ENCODE measurements at regions not wholly inside any gene's neighbourhood (a gene's known extent, or its start where the extent isn't known, plus 50 kb on each side); places are given as distances from the start of the nearest gene placed in this dataset.
"Not testable (repeated sequence)": the region's sequence is repeated elsewhere in the genome, so short reads cannot be mapped to it uniquely, and the experiment has no call there.

DNA sequence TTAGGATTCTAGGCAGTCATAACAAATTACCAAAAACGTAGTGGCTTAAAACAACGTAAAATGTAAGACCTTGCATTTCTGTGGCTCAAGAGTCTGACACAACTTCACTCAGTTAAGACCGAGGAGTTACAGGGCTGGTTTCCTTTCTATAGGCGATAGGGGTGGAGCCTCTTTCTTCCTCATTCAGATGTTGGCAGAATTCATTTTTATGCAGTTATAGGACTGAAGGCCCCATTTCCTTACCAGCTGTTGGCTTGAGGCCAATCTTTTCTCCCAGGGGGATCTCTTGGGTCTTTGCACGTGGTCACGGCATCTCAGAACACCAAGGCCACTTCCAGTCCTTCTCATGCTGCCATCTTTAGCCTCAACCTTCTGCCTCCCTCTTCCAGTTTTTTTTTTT, 145.2 kb downstream of the KCNJ2 start:
- peak in 1 of 2 donors; percentile 38 for ATAC-seq
- intact Hi-C loops (cut with DNase I) = loop anchor here in 1 of 2 donors (5.0 kb wide), 1 partner anchor 142 kb away; no protein-coding TSS in a partner anchor
- DNase-seq = no peak

DNA sequence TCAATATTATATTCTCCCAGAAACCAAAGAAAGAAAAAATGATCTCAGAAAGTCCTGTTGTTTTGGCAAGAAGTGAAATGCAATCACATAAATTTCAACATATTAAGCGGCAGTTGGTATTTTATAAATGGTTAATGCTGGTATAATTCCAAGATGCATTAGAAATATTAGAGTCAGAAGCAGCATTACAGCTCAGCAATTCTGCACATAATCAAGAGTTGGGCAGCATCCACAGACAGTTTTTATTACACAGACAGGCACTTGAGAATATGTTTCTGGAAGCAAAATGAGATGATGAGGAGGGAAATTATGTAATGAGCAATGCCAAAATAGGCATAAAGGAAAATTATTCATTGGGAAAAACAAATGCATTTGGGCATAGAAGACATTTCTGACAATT, 148.1 kb downstream of the KCNJ2 start:
- ATAC-seq = no peak
- no peak for DNase-seq
- intact Hi-C loops (cut with DNase I) = no loop called here

DNA sequence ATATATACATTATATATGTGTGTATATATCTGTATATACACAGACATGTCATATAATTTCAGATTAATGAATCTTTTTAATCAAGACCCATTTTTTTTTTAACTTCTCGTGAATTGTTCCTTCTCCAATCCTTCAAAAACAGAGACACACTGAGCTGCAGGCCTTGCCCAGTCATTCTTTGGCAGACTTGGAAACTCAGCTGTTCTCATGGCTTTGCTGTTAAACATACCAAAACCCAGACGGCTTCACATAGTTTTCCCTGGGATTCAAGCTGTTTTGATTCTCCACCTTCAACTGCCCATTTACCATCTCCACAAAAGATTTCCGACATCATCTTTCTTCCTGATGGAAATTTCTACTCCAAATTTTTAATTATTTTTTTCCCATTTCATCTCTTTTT, 148.7 kb downstream of the KCNJ2 start:
- DNase-seq = no peak
- intact Hi-C loops (cut with DNase I) = no loop called here
- ATAC-seq = no peak

DNA sequence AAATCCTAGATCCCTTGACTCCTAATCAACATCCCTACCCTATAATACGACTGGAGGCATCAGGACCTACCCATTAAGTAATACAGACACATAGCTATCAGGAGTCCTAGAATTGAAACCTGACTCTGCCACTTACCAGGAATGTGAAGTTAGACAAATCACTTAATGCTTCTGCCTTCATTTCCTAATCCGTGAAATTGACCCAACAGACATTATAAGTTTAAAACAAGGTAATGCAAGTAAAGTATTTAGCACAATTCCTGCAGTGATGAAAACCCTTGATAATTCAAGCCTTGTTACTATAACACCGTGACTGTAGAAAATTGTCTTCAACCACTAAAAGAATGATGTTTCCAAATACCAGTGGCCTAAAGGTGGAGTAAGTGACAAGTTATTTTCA, 150.2 kb downstream of the KCNJ2 start:
- intact Hi-C loops (cut with DNase I) = no loop called here
- ATAC-seq (no peak), DNase-seq (no peak)

DNA sequence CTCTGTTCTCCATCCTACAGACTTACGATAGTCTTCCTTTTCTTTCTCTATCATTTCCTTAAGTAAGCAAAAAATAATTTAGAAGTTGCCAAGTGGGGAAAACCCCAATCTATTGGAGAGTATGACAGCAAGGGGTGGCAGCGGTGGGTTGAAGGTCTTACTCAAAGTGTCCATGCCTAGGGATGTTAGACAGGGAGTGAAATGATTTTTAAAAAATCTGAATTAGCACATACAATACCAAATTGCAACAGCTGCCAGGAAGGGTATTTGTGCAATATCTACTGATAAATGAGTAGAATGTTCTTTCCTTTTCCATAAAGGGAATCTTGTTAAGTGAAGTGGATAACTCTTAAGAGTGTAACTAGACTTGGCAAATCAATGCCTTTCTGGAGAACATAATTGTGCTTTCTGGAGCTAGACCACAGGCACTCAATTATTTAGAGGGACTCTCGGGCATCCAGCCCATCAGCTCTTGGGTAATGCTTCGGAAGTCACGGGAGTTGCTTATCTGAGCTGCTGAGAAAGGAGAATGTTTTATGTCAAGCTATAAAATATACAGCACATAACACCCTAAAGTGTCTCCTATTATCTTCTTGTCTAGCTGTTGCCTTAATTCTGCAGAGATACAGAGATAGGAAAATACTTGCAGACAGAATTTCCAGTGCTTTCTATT, 151.5 kb downstream of the KCNJ2 start:
- intact Hi-C loops (cut with DNase I) = no loop called here
- no peak for DNase-seq
- ATAC-seq = peak in 1 of 2 donors; percentile 19

DNA sequence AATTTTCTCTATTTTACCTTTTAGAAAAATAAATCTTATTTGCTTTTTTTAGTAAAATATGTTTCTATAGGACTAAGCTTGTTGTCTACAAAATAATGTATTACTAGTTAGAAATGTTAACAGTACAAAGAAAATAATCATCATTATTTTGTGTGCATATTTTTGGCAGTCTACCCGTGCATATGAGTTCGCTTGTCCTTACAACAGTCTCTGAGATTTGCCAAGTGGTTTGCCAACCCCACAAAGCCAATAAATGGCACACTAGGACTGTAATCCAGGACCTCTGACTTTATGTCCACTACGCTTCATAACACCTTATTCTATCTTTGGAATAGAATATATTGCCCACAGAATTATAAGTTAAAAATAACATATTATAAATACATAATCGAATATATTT, 152.0 kb downstream of the KCNJ2 start:
- DNase-seq (no peak), ATAC-seq (no peak)
- intact Hi-C loops (cut with DNase I) = no loop called here

DNA sequence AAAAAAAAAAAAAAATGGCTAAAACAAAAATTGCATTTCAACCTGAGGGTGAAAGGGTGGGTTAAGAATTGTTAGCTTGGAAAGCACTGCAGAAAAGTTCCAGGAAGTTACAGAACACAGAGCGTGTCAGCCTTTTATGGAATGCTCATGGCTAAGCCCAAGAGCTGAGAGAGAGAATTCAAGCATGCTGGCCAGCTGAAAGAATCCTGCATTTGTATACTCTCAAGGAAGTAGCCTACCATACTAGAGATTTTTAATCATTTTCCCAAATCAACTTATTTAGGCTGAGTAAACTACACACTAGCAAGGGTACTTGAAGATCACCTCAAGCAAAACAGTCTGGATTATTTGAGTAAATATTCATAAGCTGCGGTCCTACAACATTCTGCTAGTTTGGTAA, 153.9 kb downstream of the KCNJ2 start:
- intact Hi-C loops (cut with DNase I) = no loop called here
- ATAC-seq (no peak), DNase-seq (no peak)

DNA sequence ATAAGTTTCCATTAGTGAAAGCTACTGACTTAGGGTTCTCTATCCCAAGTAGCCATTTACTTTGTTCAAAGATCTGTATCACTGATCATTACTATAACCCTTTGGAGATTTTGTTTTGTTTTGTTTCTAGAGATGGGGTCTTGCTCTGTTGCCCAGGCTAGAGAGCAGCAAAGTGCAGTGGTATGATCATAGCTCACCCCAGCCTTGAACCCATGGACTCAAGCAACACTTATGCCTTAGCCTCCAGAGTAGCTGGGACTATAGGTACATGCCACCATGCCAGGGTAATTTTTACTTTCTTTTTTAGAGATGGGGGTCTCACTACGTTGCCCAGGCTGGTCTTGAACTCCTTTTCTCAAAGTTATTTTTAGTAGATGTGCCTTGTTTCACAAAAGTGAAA, 154.7 kb downstream of the KCNJ2 start:
- ATAC-seq = no peak
- intact Hi-C loops (cut with DNase I) = no loop called here

DNA sequence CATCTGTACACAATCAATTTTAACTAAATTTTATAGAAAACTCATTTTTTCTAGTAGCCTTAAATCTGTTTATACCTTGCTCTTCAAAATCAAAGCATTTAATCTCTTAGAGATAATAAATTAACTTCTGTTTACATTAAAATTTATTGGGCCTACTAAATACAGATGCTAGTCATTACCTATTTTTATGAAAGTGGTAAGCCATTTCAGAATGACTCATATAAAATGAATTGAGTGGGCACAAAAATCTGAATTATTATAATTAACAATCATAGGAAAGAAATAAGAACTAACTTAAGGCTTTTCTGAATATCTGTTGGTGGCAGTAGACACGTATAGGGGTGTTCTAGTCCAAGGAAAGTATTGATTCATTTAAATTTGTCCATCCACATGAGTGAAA, 157.9 kb downstream of the KCNJ2 start:
- no peak for DNase-seq
- no peak for ATAC-seq
- intact Hi-C loops (cut with DNase I) = no loop called here

More for the DNA sequence above, 154.7 kb downstream of the KCNJ2 start:
- no peak for DNase-seq

DNA sequence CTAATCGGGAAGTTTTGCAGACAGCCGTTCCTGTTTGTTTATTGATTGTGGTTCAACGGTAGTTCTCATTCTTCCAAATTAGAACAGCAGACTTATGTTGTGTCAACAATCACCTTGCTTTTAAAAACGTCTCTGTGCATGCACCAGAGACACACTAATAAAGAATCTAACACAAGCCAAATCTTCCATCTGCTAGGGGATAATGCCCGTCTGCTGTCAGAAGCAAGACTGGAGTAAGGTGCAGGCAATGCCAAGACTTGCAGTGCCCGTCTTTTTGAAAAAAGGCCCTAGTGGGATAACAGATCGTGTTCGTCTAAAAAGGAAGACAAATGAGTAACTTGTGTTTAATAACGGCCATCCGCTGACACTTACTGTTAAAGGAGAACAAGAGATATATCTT, 158.4 kb downstream of the KCNJ2 start:
- ATAC-seq = no peak
- intact Hi-C loops (cut with DNase I) = no loop called here
- no peak for DNase-seq

DNA sequence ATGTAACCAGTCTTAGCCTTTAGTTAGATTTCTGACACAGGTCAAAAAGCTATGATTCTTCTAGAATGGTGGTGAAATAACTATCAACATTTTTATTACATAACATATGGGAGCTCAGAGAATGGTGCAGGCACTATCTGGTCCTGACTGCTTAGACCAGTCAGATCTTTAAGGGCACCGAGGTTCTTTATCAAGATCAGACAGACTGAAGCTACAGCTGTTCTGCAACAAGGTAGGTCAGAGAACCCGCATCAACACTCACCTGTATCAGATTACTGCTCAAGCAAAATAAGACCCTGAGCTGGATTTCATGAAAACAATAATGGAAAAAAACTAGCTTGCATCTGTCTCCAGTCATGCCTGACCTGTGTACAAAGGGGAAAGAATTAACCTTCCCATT, 160.4 kb downstream of the KCNJ2 start:
- no peak for ATAC-seq

DNA sequence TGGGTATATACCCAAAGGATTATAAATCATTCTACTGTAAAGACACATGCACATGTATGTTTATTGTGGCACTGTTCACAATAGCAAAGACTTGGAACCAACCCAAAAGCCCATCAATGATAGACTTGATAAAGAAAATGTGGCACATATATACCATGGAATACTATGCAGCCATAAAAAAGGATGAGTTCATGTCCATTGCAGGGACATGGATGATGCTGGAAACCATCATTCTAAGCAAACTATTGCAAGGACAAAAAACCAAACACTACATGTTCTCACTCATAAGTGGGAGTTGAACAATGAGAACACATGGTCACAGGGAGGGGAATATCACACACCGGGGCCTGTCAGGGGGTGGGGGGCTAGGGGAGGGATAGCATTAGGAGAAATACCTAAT, 161.7 kb downstream of the KCNJ2 start:
- ATAC-seq; intact Hi-C loops (cut with DNase I); DNase-seq: not testable (repeated sequence)

More for the DNA sequence above, 160.4 kb downstream of the KCNJ2 start:
- no peak for DNase-seq
- intact Hi-C loops (cut with DNase I) = no loop called here

DNA sequence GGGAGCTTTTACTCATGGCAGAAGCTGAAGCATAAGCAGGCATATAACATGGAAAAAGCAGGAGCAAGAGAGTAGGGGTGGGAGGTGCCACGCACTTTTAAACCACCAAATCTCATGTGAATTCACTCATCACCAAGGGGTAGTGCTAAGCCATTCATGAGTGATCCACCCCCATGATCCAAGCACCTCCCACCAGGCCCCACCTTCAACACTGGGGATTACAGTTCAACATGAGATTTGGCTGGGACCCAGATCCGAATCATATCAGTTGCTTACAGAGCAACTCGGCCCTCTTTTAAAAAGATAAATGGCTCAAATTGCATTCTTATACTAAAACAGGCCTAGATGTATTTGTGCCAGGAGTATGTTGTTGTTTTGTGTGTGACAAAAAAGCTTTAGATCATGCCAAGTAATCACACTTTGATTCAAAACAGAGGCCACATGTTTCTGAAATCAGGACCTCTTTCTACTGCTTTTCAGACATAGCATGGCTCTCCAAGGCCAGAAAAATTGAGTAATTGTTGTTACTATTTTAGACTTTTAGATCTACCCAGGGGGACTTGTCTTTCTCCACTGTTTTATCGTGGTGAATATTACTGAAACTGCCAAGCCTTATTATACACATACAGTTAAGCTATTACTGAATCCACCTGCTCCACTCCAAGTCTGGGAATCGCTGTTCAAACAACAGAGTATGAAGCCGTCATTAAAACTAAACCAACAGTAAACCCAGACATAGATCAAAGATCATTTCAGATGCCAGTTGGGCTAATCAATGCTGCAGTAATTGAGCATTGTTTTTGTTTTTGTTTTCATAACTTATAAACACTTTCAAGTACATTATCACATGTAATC, 163.3 kb downstream of the KCNJ2 start:
- intact Hi-C loops (cut with DNase I) = no loop called here
- ATAC-seq (no peak), DNase-seq (no peak)

DNA sequence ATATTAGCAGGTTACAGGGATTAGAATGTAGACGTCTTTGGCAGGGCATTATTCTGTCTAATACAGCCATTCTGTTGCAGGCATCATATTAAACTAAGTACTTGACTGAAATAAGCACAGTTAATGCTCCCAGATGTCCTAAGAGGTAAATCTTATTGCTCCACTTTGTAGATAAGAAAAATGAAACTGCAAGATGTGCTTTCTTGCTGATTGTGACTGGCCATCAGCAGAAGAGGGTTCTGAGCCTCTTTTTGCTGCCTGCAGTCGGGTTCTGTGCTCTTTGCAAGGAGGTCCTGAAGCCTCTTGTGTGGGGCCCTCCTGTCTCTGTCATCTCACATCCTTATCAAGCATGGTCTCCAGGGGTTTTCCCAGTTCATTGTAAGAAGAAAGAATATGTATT, 167.1 kb downstream of the KCNJ2 start:
- no peak for ATAC-seq
- intact Hi-C loops (cut with DNase I) = no loop called here
- DNase-seq = no peak

DNA sequence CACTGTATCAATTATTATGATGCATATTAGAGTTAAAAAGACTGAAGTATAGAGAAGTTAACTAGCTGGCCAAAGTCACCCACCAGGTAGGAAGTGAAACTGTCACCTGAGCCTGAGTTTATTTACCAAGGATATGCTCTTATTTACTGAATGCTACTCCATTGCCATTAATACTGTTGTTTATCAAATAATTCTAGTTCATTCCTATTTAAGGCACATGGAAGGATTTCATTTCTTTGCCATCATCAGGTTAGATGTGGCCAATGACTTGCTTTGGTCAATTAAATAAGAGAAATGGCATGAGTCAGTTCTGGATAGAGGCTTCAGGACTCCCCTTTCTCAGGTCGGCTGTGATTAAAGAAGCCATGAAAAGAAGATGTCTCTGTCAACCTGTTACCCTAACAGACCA, 169.6 kb downstream of the KCNJ2 start:
- intact Hi-C loops (cut with DNase I) = no loop called here
- DNase-seq = no peak
- ATAC-seq = no peak

DNA sequence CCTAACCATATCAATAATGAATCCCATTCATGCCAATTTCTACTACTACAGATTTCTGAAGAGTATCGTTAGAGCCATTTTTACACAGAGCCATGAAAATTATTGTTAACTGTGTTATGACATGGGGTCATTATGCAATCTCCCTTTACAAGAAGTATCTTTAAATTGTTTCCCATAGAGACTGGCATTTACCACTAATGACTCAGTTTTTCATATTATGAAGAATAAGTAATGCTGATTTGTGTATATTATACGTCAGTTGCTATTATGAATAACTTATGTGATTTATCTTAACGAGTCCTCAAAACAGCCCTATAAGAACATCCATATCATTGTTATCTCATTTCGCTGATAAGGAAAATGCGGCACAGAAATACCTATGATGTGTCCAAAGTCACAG, 173.8 kb downstream of the KCNJ2 start:
- DNase-seq (no peak), ATAC-seq (no peak)
- intact Hi-C loops (cut with DNase I) = no loop called here

DNA sequence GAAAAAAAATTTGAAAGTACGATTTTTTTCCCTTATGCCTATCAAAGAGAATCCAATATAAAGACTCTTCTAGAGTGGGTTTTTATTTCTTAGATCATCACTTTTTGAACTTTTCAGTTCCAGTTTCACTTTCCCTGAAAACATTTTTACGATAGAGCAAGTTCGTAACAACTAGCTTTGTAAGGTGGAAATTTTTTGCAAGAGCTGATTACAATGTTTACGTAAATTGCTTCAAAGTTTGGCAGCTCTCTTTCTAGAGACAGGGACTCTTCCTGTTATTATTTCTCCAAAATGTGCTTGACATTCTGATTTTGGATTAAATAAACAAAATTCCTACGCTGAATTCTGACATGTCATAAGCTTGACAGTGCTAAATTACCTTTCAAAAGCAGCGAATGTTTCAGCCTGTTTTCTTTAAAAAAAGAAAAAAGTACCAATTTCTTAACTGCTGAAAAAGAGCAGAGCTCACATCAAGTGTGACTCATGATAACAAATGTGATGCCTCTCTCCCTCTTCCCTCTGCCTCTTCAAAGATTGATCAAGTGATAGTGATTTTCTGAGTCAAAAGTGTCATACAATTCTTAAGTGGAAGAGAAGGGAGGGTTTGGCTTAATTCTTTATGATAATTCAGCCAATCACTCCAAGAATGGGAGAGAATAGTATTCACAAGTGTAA, 175.2 kb downstream of the KCNJ2 start:
- ATAC-seq = peak in 1 of 2 donors; percentile 39

DNA sequence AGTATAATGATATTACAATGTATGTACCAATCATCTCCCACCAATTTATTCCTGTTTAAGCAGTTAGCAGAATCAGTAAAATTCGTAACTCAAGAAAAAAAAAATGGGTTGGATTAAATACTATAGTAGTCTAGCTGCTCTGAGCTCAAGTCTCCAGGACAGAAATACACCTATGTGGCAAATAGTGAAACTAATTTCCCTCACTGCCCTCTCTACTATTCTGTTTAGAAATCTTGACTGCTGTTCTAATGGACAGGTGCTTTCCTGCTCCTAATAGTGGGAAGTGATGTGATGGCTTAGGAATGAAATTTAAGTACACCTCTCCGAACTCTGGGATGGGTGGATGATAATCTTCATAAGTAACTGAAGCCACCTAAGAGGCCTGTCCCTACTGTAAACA, 175.7 kb downstream of the KCNJ2 start:
- DNase-seq (no peak), ATAC-seq (no peak)
- intact Hi-C loops (cut with DNase I) = no loop called here

More for the DNA sequence above, 175.2 kb downstream of the KCNJ2 start:
- intact Hi-C loops (cut with DNase I) = no loop called here
- no peak for DNase-seq

DNA sequence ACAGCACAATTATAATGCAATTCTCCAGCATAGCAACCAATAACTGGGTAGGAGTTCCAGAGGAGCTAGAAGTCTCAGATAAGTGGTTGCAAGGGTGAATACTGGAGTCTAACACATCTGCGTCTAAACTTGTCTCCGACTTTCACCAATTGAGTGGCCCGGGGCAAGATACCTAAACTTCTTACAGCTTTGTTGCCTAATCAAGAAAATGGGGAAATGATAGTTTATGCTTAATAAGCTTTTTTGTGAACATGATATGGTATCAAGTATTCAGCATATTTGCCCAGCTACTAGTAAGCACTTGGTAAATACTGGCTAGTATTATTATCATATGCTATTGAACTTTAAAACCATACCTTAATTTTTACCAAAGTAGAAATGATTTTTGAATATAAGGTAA, 183.5 kb downstream of the KCNJ2 start:
- intact Hi-C loops (cut with DNase I) = no loop called here
- no peak for ATAC-seq
- no peak for DNase-seq

DNA sequence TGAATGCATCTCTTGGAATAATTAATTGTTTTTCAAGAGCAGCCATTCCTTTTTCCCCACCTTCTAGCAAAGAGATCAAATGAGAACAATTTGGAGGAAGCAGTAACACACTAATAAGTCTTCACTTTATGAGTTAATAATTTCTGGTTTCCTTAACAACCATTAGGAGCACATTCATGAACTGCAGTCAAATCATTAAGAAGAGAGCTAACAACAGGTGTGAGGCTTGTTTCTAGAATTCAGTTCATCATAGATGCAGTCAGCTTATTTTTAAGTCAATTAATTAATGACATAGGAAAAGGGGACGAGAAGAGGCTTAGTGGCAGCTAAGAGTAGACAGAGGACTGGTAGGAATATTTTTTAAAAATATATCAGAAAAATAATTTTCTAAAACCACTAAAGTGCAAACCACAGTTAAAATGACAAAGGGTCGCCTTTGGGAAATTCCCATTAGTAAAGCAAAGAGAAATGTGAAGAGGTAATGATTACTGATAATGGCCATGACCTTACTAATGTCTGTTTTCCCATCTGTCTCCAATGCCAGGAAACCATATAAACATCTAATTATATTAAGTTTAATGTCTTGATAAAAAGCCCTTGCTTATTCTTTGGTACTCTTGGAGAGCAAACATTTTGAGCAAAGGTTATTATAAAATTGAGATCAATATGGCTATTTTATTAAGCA, 184.2 kb downstream of the KCNJ2 start:
- ATAC-seq (no peak), DNase-seq (no peak)
- intact Hi-C loops (cut with DNase I) = no loop called here
